ENCODE measurements at regions not wholly inside any gene's neighbourhood (a gene's known extent, or its start where the extent isn't known, plus 50 kb on each side); places are given as distances from the start of the nearest gene placed in this dataset.

DNA sequence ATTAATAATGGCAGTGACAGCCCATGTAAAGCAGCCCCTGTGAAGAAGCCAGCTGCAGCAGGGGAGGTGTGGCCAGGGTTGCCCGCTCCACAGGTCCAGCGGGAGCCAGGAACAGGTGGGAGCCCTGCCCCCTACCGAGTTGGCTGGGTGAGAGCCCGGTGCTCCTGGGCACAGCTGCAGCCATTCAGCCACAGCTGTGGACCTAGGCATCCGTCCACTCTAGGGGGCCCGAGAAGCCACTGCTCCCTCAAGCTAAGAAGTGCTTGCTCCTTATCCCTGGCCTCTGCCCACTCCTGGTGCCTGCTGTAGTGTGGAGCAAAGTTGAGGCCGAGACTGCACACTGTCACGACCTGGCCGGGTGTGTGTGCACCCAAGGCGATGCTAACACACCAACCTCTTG is 1469.0 kb downstream of the PCDH7 start:
- no peaks in the 10 kb centered on the region for H3K27me3 ChIP-seq (ENCODE audit: control insufficient read depth, insufficient read depth, low read length)
- DNase-seq (ENCODE audit: low read depth, low spot score) (no peak), ATAC-seq (no peak)
- no peaks in the 10 kb centered on the region for H3K36me3 ChIP-seq (ENCODE audit: control insufficient read depth, insufficient read depth, low read length)
- H3K9me3 ChIP-seq (ENCODE audit: control insufficient read depth, insufficient read depth, low read depth, low read length) = no peaks in the 10 kb centered on the region
- CTCF ChIA-PET = no interaction called here
- BruUV-seq (replicated peaks) = no TSS peak
- POLR2A ChIA-PET = no interaction called here
- TF ChIP-seq, protein P1, sequence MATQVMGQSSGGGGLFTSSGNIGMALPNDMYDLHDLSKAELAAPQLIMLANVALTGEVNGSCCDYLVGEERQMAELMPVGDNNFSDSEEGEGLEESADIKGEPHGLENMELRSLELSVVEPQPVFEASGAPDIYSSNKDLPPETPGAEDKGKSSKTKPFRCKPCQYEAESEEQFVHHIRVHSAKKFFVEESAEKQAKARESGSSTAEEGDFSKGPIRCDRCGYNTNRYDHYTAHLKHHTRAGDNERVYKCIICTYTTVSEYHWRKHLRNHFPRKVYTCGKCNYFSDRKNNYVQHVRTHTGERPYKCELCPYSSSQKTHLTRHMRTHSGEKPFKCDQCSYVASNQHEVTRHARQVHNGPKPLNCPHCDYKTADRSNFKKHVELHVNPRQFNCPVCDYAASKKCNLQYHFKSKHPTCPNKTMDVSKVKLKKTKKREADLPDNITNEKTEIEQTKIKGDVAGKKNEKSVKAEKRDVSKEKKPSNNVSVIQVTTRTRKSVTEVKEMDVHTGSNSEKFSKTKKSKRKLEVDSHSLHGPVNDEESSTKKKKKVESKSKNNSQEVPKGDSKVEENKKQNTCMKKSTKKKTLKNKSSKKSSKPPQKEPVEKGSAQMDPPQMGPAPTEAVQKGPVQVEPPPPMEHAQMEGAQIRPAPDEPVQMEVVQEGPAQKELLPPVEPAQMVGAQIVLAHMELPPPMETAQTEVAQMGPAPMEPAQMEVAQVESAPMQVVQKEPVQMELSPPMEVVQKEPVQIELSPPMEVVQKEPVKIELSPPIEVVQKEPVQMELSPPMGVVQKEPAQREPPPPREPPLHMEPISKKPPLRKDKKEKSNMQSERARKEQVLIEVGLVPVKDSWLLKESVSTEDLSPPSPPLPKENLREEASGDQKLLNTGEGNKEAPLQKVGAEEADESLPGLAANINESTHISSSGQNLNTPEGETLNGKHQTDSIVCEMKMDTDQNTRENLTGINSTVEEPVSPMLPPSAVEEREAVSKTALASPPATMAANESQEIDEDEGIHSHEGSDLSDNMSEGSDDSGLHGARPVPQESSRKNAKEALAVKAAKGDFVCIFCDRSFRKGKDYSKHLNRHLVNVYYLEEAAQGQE (IDR thresholded peaks at IDR 0.05; ENCODE audit: insufficient read depth in 1 of 2, low read depth in 2 of 2, low read length in 1 of 2) = no peak
- TF ChIP-seq TCF7L2 (IDR thresholded peaks at IDR 0.05; ENCODE audit: low read depth, low read length) (no peak), CTCF (IDR thresholded peaks at IDR 0.05) (no peak), SIN3A (IDR thresholded peaks at IDR 0.05; ENCODE audit: borderline replicate concordance, insufficient read depth, low read depth, low read length) (no peak), POLR2AphosphoS5 (IDR thresholded peaks at IDR 0.05; ENCODE audit: low read depth, low read length) (no peak)
- H3K4me1 ChIP-seq (ENCODE audit: control insufficient read depth, insufficient read depth, low read length) = no peaks in the 10 kb centered on the region
- in situ Hi-C loops (cut with HindIII; ENCODE audit: low pct_unique_long_range_greater_than_20kb, low sequenced_read_pairs) (no loop called here), intact Hi-C loops (cut with micrococcal nuclease; ENCODE audit: unreplicated experiment) (no loop called here)
- no peak overlapping the region for H3K27ac ChIP-seq (ENCODE audit: low read length)
- no peak overlapping the region for H3K4me3 ChIP-seq (ENCODE audit: low read depth in 2 of 2, low read length in 2 of 2)

GRCh38 chr4:32189788-32190187 is 1469.6 kb downstream of the PCDH7 start:
- TF ChIP-seq, protein P1 (IDR thresholded peaks at IDR 0.05; ENCODE audit: insufficient read depth in 1 of 2, low read depth in 2 of 2, low read length in 1 of 2) = no peak
- no peak for TF ChIP-seq TCF7L2 (IDR thresholded peaks at IDR 0.05; ENCODE audit: low read depth, low read length)
- TF ChIP-seq SIN3A (IDR thresholded peaks at IDR 0.05; ENCODE audit: borderline replicate concordance, insufficient read depth, low read depth, low read length) = no peak
- TF ChIP-seq POLR2AphosphoS5 (IDR thresholded peaks at IDR 0.05; ENCODE audit: low read depth, low read length) = no peak
- TF ChIP-seq CTCF (IDR thresholded peaks at IDR 0.05) = no peak
- CTCF ChIA-PET = no interaction called here
- intact Hi-C loops (cut with micrococcal nuclease; ENCODE audit: unreplicated experiment) (no loop called here), in situ Hi-C loops (cut with HindIII; ENCODE audit: low pct_unique_long_range_greater_than_20kb, low sequenced_read_pairs) (no loop called here)
- BruUV-seq (replicated peaks) = no TSS peak
- no peak overlapping the region for H3K4me3 ChIP-seq (ENCODE audit: low read depth in 2 of 2, low read length in 2 of 2)
- no peak overlapping the region for H3K27ac ChIP-seq (ENCODE audit: low read length)
- no peaks in the 10 kb centered on the region for H3K4me1 ChIP-seq (ENCODE audit: control insufficient read depth, insufficient read depth, low read length)
- POLR2A ChIA-PET = no interaction called here
- no peaks in the 10 kb centered on the region for H3K36me3 ChIP-seq (ENCODE audit: control insufficient read depth, insufficient read depth, low read length)
- DNase-seq (ENCODE audit: low read depth, low spot score) (no peak), ATAC-seq (no peak)
- no peaks in the 10 kb centered on the region for H3K27me3 ChIP-seq (ENCODE audit: control insufficient read depth, insufficient read depth, low read length)
- H3K9me3 ChIP-seq (ENCODE audit: control insufficient read depth, insufficient read depth, low read depth, low read length) = no peaks in the 10 kb centered on the region

Data from Panc1 (cell line).